GM21717 (cell line): ENCODE measurements at regions not wholly inside any gene's neighbourhood (a gene's known extent, or its start where the extent isn't known, plus 50 kb on each side); places are given as distances from the start of the nearest gene placed in this dataset.
"Not testable (repeated sequence)": the region's sequence is repeated elsewhere in the genome, so short reads cannot be mapped to it uniquely, and the experiment has no call there.

ENCODE experiments used
- ATAC-seq: cut with Tn5 transposase; IDR thresholded peaks from one replicate; pipeline ENCODE4 v1.9.1; 2021; ENCODE audit warnings: mild to moderate bottlenecking, moderate library complexity; ENCODE audit not compliant: unreplicated experiment

DNA sequence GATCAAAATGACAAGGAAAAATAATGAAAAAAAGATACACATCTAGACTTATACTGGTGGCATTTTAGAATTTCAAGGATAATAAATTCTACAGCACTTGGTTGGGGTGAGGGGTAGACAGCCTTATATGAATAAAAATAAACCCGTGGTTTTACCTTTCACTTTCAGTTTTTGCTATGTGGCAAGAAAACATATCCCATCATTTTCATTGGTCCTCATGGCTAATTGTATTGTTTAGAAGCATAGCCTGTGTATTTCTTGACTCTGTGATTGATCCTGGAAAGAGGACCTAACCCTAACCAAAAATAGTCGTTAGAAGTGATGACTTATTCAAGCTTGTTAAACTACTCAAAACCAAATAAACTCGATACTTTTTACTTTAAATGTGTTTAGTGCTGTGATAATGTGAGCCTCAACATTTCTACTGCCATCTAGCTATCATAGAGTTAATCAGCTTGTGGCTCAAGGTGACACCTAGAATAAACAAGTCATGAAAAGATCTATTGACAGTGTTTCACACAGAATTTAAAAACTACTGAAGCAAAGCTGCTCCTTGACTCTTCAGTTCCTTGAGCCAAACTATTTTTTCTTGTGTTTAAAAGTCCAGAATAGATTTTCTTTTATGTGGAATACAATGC lies 153.3 kb upstream of the IZUMO3 start:
- no peak for ATAC-seq

DNA sequence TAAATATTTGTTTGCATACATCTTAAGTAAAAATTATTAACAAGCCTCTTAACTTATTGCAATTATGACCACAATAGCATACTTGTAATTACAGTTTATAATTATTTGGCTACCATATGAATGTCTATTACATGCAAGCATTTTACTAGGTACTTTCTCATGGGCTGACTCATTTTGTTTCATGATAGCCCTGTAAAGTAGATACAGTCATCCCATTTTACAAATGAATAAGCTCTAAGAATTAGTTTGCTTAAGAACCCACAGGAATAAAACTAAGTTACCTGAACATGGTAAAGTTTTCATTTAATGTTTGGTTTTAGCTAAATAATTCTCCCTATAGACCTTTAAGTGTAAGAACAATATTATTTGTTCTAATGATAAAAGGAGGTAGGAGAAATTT lies 126.6 kb upstream of the IZUMO3 start:
- ATAC-seq = no peak

DNA sequence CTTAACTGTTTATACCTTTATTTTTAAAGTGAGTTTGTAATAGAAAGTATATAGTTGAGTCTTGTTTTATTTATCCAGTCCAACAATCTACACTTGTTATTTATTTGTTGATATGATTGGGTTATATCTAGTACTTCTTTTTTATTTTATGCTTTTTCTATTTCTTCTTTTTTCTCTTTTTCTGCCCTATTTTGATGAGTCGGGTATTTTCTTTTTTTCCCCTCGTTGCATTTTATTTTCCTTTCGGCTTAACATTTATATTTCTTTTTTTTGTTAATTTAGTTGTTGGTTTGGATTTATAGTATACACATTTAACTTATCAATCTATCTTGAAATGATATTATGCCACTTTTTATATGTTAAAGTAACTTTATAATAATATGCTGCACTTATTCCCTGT lies 111.7 kb upstream of the IZUMO3 start:
- no peak for ATAC-seq

DNA sequence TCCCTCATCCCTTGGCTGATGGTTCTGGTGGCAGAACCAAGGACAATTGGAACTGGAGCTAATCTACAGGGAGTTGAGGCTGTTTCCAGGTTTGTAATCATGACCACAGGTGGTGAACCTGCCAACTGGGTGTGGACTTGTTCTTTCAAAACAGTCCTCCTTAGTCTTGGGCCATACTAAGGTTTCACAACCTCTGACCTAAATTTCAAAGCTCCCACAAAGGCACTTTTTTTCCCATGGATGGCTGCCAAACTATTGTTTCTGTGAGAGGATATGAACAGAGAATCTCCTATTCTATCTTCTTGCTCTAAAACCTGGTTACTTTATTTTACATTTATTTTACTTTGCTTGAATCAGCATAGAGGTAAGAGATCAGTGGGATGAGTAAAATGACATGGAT lies 106.5 kb upstream of the IZUMO3 start:
- no peak for ATAC-seq

DNA sequence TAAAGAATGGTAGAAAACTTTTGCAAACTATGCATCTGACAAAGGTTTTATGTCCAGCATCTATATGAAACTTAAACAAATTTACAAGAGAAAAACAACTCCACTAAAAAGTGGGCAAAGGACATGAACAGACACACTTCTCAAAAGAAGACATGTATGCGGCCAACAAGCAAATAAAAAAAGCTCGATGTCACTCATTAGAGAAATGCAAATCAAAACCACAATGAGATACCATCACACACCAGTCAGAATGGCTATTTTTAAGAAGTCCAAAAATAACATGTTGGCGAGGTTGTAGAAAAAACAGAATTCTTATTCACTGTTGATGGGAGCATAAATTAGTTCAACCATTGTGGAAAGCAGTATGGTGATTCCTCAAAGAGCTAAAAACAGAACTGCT lies 83.1 kb upstream of the IZUMO3 start:
- not testable (repeated sequence) for ATAC-seq

DNA sequence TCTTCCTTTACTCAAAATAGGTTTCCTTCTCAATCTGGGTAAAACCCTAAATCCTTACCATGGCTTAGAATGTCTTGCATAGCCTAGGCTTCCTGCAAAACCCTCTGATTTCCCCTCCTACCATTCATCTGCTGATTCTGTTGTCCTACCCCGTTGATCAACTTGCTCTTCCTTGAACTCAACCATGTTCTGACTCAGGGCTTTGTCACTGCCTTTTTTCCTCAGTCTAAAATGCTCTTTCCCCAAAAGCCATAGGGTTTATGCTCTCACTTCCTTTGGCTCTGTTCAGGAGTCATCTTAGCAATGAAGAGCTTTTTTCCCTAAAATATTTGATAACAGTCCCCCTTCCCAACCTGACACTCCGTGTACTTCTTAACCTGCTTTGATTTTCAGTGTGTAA lies 79.4 kb upstream of the IZUMO3 start:
- ATAC-seq = no peak

DNA sequence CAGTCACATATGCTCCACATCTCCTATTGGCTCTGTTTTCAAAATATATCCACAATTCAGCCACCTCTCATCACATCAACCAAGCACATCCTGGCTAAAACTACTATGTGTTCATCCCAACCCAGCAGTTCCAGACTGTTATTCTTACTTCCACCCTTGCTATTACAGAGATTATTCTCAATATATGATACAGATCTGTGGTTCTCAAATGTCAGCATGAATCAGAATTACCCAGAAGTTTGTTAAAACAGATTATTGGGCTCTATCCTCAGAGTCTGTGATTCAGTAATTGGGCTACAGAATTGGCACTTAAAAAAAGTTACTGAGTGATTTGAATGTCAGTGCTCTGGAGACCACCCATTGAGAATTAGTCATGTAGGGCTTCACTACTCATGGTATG lies 78.8 kb upstream of the IZUMO3 start:
- no peak for ATAC-seq

DNA sequence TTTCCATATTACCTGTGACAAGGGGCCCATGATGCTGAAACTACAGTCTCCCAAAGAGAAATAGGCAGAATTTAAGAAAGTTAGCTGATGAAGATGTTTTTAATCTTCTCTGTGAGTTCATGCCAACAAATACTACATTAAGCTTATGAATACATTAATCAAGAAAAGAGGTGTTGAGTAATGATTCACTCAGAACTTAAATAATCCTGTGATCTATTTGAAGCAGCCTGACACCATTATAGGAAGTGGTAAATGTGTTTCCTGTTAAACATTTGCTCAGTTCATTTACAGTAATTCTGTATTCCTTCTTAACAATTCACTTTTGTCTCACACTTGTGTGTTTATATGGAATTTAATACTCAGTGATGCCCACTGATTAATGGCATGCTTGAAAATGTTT lies 75.0 kb upstream of the IZUMO3 start:
- ATAC-seq = no peak

DNA sequence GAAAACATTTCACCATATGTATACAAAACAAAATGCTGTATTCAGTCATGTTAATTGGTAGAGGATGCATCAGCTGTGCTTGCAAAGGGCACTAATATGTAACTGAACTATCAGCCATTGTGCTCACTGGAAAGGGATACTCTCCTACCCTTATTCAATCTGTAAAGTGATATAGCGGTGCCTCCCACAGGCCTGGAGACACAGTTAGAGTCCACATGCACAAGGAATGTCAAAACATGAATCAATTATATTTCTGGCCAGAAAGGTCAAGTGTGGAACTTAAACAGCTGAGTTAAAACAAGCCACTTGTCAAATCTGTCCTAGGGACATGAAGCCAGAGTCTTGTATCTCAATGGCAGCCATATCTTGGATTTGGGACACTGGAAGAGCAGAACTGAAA lies 71.2 kb upstream of the IZUMO3 start:
- ATAC-seq = no peak

DNA sequence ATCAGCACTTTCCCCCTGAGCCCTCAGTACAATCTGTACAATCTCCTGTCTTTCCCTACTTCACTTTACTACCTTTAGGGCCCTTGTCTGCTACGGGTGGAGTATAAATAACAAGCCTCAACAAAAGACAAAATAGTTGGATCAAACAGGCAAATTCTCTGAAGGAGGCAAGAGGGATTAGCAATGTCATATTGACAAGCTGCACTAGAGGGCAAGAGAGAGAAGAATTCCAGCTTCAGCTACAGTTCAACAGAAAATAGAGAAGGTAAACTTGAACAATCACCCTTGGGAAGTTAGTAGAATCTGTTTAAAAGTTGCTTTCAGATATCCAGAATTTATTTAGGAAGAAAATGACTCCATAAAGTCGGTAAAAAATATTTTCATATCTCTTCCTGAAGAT lies 68.4 kb upstream of the IZUMO3 start:
- no peak for ATAC-seq

DNA sequence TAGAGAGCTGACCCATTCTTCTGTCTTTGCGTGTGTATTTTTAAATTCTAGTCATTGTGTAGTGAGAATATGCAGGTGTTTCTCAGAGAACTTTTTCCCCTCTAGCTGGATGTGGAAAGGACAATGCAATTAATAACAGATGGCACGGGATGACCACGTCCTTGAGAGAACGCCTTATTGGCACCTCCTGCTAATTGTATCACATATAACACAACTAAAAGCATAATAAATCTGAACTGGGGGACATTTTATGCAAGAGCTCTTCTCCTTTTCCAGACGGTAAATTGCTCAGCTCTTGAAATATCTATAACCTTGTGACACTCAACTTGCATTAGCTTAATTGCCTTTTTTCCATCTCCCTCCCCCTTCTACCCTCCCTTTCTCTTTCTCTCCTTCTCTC lies 62.9 kb upstream of the IZUMO3 start:
- no peak for ATAC-seq

DNA sequence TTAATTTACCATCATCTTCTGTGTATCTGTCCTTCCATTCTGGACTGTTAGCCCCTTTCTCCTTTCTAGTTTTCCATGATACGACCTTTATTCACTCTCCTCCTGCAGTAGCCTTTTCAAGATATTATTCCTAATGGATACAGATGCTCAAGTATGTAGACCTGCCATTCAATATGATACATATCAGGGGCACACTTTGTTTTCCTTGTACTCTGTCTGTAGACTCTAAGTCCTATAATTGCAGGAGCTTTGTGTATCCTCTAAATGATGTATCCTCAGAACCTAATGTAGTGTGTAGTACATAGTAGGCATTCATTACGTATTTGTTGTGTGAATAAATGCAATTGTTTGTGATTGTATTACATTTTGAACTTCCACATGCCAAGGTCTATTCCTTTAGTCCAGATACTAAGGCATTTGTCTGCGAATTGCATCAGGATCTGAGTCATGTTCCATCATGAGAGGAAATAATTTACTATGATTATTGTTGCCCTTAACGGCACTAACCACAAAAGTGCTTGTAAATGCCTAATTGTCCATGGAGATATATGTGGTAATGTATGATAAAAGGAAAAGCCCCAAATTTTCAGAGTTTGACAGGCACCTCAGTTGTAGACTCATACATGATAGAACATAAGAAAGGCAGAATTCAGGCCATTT lies 57.1 kb upstream of the IZUMO3 start:
- ATAC-seq = no peak
